ENCODE measurements at regions not wholly inside any gene's neighbourhood (a gene's known extent, or its start where the extent isn't known, plus 50 kb on each side); places are given as distances from the start of the nearest gene placed in this dataset.

- TF ChIP-seq ZNF609 (CRISPR knock-in tag; IDR thresholded peaks at IDR 0.05; ENCODE audit: borderline replicate concordance) = no peak
- TF ChIP-seq, protein P1, sequence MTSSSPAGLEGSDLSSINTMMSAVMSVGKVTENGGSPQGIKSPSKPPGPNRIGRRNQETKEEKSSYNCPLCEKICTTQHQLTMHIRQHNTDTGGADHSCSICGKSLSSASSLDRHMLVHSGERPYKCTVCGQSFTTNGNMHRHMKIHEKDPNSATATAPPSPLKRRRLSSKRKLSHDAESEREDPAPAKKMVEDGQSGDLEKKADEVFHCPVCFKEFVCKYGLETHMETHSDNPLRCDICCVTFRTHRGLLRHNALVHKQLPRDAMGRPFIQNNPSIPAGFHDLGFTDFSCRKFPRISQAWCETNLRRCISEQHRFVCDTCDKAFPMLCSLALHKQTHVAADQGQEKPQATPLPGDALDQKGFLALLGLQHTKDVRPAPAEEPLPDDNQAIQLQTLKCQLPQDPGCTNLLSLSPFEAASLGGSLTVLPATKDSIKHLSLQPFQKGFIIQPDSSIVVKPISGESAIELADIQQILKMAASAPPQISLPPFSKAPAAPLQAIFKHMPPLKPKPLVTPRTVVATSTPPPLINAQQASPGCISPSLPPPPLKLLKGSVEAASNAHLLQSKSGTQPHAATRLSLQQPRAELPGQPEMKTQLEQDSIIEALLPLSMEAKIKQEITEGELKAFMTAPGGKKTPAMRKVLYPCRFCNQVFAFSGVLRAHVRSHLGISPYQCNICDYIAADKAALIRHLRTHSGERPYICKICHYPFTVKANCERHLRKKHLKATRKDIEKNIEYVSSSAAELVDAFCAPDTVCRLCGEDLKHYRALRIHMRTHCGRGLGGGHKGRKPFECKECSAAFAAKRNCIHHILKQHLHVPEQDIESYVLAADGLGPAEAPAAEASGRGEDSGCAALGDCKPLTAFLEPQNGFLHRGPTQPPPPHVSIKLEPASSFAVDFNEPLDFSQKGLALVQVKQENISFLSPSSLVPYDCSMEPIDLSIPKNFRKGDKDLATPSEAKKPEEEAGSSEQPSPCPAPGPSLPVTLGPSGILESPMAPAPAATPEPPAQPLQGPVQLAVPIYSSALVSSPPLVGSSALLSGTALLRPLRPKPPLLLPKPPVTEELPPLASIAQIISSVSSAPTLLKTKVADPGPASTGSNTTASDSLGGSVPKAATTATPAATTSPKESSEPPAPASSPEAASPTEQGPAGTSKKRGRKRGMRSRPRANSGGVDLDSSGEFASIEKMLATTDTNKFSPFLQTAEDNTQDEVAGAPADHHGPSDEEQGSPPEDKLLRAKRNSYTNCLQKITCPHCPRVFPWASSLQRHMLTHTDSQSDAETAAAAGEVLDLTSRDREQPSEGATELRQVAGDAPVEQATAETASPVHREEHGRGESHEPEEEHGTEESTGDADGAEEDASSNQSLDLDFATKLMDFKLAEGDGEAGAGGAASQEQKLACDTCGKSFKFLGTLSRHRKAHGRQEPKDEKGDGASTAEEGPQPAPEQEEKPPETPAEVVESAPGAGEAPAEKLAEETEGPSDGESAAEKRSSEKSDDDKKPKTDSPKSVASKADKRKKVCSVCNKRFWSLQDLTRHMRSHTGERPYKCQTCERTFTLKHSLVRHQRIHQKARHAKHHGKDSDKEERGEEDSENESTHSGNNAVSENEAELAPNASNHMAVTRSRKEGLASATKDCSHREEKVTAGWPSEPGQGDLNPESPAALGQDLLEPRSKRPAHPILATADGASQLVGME (CRISPR knock-in tag; IDR thresholded peaks at IDR 0.05) = no peak
- no peak for TF ChIP-seq POLR3A (IDR thresholded peaks at IDR 0.05; ENCODE audit: borderline replicate concordance, extremely low read depth, insufficient read depth, insufficient read length)
Observed at GRCh38 chr4:141571362-141571761, 65.0 kb upstream of the IL15 start (continued).
